ENCODE measurements at regions not wholly inside any gene's neighbourhood (a gene's known extent, or its start where the extent isn't known, plus 50 kb on each side); places are given as distances from the start of the nearest gene placed in this dataset.

- DNase-seq (ENCODE audit: low read depth in 2 of 2), result no peak
These were observed 138.0 kb upstream of the GPC1 start for GRCh38 chr2:240297256-240298116.

GRCh38 chr2:240298117-240298790, 137.2 kb upstream of the GPC1 start:
- DNase-seq (ENCODE audit: low read depth in 2 of 2), result no peak

- no peak for DNase-seq (ENCODE audit: low read depth in 2 of 2)
These were observed 136.4 kb upstream of the GPC1 start for GRCh38 chr2:240298803-240299709.

GRCh38 chr2:240299710-240300068, 135.8 kb upstream of the GPC1 start:
- no peak for DNase-seq (ENCODE audit: low read depth in 2 of 2)

- DNase-seq (ENCODE audit: low read depth in 2 of 2), result no peak
These were observed 135.1 kb upstream of the GPC1 start for GRCh38 chr2:240300261-240300821.

- DNase-seq (ENCODE audit: low read depth in 2 of 2), result no peak
These were observed 134.6 kb upstream of the GPC1 start for GRCh38 chr2:240300840-240301239.

GRCh38 chr2:240301256-240301795, 134.1 kb upstream of the GPC1 start:
- DNase-seq (ENCODE audit: low read depth in 2 of 2), result no peak

GRCh38 chr2:240302041-240302440, 133.4 kb upstream of the GPC1 start:
- no peak for DNase-seq (ENCODE audit: low read depth in 2 of 2)

GRCh38 chr2:240302933-240303595, 132.4 kb upstream of the GPC1 start:
- DNase-seq (ENCODE audit: low read depth in 2 of 2), result no peak

- DNase-seq (ENCODE audit: low read depth in 2 of 2), result no peak
These were observed 131.3 kb upstream of the GPC1 start for GRCh38 chr2:240303896-240304745.

GRCh38 chr2:240304746-240305161, 130.7 kb upstream of the GPC1 start:
- no peak for DNase-seq (ENCODE audit: low read depth in 2 of 2)

GRCh38 chr2:240305369-240305962, 130.0 kb upstream of the GPC1 start:
- no peak for DNase-seq (ENCODE audit: low read depth in 2 of 2)

GRCh38 chr2:240306185-240306584, 129.3 kb upstream of the GPC1 start:
- DNase-seq (ENCODE audit: low read depth in 2 of 2), result no peak

- no peak for DNase-seq (ENCODE audit: low read depth in 2 of 2)
These were observed 127.3 kb upstream of the GPC1 start for GRCh38 chr2:240308111-240308651.

- no peak for DNase-seq (ENCODE audit: low read depth in 2 of 2)
These were observed 126.2 kb upstream of the GPC1 start for GRCh38 chr2:240309214-240309613.

- DNase-seq (ENCODE audit: low read depth in 2 of 2), result no peak
These were observed 125.3 kb upstream of the GPC1 start for GRCh38 chr2:240310201-240310600.

GRCh38 chr2:240310645-240311044, 124.8 kb upstream of the GPC1 start:
- DNase-seq (ENCODE audit: low read depth in 2 of 2), result no peak

- DNase-seq (ENCODE audit: low read depth in 2 of 2), result no peak
These were observed 123.6 kb upstream of the GPC1 start for GRCh38 chr2:240311821-240312220.

GRCh38 chr2:240319221-240319854, 116.1 kb upstream of the GPC1 start:
- no peak for DNase-seq (ENCODE audit: low read depth in 2 of 2)
